ENCODE measurements at regions not wholly inside any gene's neighbourhood (a gene's known extent, or its start where the extent isn't known, plus 50 kb on each side); places are given as distances from the start of the nearest gene placed in this dataset.
"Not testable (repeated sequence)": the region's sequence is repeated elsewhere in the genome, so short reads cannot be mapped to it uniquely, and the experiment has no call there.

DNA sequence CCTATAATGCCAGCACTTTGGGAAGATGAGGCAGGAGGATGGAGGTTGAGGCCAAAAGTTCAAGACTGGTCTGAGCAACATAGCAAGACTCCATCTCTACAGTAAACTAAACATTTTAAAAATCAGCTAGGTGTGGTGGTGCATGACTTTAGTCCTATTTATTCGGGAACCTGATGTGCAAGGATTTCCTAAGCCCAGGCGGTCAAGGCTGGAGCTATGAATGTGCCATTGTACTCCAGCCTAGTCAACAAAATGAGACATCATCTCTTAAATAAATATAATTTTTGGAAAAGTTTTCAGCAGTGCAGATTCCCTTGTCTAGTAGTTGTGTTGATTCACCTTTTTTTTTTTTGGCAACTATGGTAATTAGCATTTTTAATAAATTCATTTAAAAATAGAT, 928.7 kb upstream of the PRKX start:
- intact Hi-C loops (cut with DNase I), result no loop called here
- Histone ChIP-seq H3K27ac (no peak overlapping the region), H3K4me3 (no peak overlapping the region), H3K27me3 (no peaks in the 10 kb centered on the region), H3K36me3 (no peaks in the 10 kb centered on the region), H3K9me3 (no peaks in the 10 kb centered on the region), H3K4me1 (no peaks in the 10 kb centered on the region)
- TF ChIP-seq, protein P1, sequence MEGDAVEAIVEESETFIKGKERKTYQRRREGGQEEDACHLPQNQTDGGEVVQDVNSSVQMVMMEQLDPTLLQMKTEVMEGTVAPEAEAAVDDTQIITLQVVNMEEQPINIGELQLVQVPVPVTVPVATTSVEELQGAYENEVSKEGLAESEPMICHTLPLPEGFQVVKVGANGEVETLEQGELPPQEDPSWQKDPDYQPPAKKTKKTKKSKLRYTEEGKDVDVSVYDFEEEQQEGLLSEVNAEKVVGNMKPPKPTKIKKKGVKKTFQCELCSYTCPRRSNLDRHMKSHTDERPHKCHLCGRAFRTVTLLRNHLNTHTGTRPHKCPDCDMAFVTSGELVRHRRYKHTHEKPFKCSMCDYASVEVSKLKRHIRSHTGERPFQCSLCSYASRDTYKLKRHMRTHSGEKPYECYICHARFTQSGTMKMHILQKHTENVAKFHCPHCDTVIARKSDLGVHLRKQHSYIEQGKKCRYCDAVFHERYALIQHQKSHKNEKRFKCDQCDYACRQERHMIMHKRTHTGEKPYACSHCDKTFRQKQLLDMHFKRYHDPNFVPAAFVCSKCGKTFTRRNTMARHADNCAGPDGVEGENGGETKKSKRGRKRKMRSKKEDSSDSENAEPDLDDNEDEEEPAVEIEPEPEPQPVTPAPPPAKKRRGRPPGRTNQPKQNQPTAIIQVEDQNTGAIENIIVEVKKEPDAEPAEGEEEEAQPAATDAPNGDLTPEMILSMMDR (IDR thresholded peaks at IDR 0.05), result no peak
- DNase-seq (ENCODE audit: low spot score in 2 of 2), result no peak

DNA sequence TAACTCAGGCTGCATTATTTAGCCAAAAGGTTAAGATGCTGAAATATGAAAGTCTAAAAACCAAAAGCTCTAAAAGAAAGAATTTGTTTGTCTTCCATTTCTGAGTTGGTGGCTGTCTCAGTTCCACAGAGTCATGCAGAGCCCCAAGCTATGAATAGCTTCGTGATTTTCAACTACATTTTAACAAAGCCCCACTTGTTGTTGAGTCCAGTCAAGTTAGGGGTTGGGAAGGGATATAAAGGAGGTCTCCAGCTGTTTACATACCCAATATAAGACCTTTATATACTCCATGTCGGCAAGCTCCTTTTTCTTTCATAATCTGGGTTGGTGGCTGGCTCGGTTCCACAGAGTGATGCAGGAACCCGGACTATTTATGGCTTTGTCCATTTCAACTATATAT, 924.6 kb upstream of the PRKX start:
- intact Hi-C loops (cut with DNase I), result no loop called here

DNA sequence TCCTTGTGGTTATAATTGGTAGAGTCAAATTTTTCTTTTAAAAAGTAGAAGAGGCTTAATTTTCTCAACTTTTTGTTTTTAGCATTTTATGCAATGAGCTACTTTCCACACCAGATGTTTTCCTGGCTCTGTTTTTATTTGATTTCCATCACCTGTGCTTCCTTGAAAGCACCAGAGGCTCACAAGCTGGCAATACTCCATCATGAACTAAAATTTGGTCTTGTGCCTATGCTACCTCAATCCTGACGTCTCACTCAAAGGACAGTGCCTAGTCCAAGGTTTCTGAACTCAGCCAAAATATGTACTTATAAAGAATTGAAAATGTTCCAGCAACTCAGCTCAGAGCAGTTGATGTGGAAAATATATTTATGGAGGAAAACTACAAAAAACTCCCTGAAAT, 914.0 kb upstream of the PRKX start:
- TF ChIP-seq, protein P1 (IDR thresholded peaks at IDR 0.05), result no peak
- Histone ChIP-seq H3K4me3 (no peak overlapping the region), H3K4me1 (no peaks in the 10 kb centered on the region)

More for the DNA sequence above, 924.6 kb upstream of the PRKX start:
- Histone ChIP-seq H3K9me3 (no peaks in the 10 kb centered on the region), H3K4me1 (no peaks in the 10 kb centered on the region), H3K27me3 (no peaks in the 10 kb centered on the region), H3K4me3 (no peak overlapping the region), H3K36me3 (no peaks in the 10 kb centered on the region), H3K27ac (no peak overlapping the region)
- TF ChIP-seq, protein P1 (IDR thresholded peaks at IDR 0.05), result no peak
- DNase-seq (ENCODE audit: low spot score in 2 of 2), result no peak

DNA sequence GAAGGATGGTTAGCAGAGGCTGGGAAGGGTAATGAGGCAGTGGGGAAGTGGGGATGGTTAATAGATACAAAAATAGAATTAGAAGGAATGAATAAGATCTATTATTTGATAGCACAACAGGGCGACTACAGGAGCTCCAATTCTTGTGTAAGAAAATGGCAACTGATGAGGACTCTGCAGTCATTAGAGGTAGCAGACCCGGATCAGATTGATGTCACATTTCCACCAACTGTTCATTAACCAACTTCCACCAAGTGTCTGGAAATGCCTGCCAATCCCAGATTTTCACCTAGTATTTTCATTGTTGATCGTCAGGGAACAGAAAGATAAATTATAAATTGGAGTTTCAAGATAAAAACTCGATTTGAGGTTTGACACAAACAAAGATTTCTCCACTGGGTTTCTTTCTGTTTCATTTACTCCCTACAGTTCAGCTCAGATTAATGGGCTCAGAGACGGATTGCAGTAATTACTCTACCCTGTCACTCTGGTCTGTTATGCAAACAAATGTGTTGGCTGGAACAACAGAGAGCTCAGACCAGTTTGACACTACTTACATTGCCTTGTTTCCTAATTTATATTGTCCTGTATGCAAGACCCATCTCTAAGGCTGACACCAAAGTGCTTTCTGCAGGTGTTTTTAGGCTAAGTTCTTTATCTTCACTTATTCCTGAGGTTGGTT, 909.2 kb upstream of the PRKX start:
- Histone ChIP-seq H3K9me3 (no peaks in the 10 kb centered on the region), H3K4me1 (no peaks in the 10 kb centered on the region), H3K4me3 (no peak overlapping the region), H3K27ac (no peak overlapping the region), H3K36me3 (no peaks in the 10 kb centered on the region), H3K27me3 (no peaks in the 10 kb centered on the region)
- no peak for DNase-seq (ENCODE audit: low spot score in 2 of 2)
- intact Hi-C loops (cut with DNase I), result no loop called here
- TF ChIP-seq, protein P1 (IDR thresholded peaks at IDR 0.05), result no peak

More for the DNA sequence above, 914.0 kb upstream of the PRKX start:
- no peaks in the 10 kb centered on the region for H3K9me3 ChIP-seq
- H3K36me3 ChIP-seq, result no peaks in the 10 kb centered on the region
- H3K27ac ChIP-seq, result no peak overlapping the region
- H3K27me3 ChIP-seq, result no peaks in the 10 kb centered on the region
- no peak for DNase-seq (ENCODE audit: low spot score in 2 of 2)
- intact Hi-C loops (cut with DNase I), result no loop called here

DNA sequence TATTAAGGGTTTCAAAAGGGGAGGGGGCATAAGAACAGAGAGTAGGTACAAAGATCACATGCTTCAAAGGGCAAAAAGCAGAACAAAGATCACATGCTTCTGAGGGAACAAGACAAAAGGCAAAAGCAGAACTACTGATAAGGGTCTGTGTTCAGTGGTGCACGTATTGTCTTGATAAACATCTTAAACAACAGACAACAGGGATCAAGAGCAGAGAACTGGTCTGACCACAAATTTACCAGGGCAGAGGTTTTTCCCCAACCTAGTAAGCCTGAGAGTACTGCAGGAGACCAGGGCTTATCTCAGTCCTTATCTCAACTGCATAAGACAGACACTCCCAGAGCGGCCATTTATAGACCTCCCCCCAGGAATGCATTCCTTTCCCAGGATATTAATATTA, 900.2 kb upstream of the PRKX start:
- H3K27me3 ChIP-seq; DNase-seq (ENCODE audit: low spot score in 2 of 2); intact Hi-C loops (cut with DNase I); H3K4me3 ChIP-seq; H3K27ac ChIP-seq; H3K36me3 ChIP-seq; H3K4me1 ChIP-seq; H3K9me3 ChIP-seq: not testable (repeated sequence)

DNA sequence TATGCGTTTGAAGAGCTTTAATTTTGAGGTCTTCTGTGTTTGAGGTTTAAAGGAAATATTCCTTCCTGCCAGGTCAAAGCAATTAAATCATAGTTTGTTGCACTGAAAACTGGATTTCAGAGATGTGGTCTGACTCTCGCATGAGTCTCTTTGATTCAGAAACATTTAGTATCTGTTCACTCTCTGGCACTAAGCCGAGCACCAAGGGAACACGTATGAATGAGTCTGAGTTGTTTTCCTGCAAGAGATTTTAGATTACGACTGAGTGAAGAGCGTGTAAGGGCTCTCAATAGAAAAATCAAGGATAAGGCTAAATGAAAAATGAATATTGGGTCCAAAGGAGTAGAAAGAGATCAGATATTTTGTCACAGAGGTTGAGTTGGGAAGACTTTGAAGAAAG, 875.4 kb upstream of the PRKX start:
- H3K36me3 ChIP-seq, result no peaks in the 10 kb centered on the region
- intact Hi-C loops (cut with DNase I), result no loop called here
- no peaks in the 10 kb centered on the region for H3K4me1 ChIP-seq
- no peak for DNase-seq (ENCODE audit: low spot score in 2 of 2)
- H3K27ac ChIP-seq, result no peak overlapping the region
- no peaks in the 10 kb centered on the region for H3K9me3 ChIP-seq
- no peak overlapping the region for H3K4me3 ChIP-seq
- TF ChIP-seq, protein P1 (IDR thresholded peaks at IDR 0.05), result no peak
- H3K27me3 ChIP-seq, result no peaks in the 10 kb centered on the region

All from ascending aorta (tissue), 2 donors.